Caco-2 (cell line): ENCODE measurements at regions not wholly inside any gene's neighbourhood (a gene's known extent, or its start where the extent isn't known, plus 50 kb on each side); places are given as distances from the start of the nearest gene placed in this dataset.

Experiments
- BruUV-seq: library from RNA; stranded (reverse); fragments of 400-500 nt; replicated peaks from 2 replicates; lab custom pipeline; 2021; lab: Mats Ljungman, UMichigan
- CTCF ChIA-PET: fragments of 300-600 bp; sonication (Branson Sonifier 250); formaldehyde crosslinking; loops from one replicate; lab custom pipeline; 2022; ENCODE audit warnings: antibody characterized with exemption; lab: Charles Lee
- POLR2A ChIA-PET: fragments of 300-600 bp; sonication (Branson Sonifier 250); formaldehyde crosslinking; loops from one replicate; lab custom pipeline; 2022; ENCODE audit warnings: antibody characterized with exemption; lab: Charles Lee
- DNase-seq, 2 experiments: peaks; one replicate each; pipeline versions ENCODE4 v3.0.0 to v3.0.0-alpha.2; 2020 to 2022
- H3K27me3 ChIP-seq: replicated peaks from 2 replicates; pipeline ENCODE4 v1.6.0; 2011; ENCODE audit warnings: low read length; ENCODE audit not compliant: control insufficient read depth, insufficient read depth
- H3K36me3 ChIP-seq: 2 replicates; pipeline ENCODE4 v1.5.1; 2011; ENCODE audit warnings: low read length; ENCODE audit not compliant: control insufficient read depth, insufficient read depth
- H3K4me1 ChIP-seq: fragments of 250-450 bp; sonication (Bioruptor Pico); 2 replicates; pipeline ENCODE4 v1.5.1; 2020; ENCODE audit warnings: mild to moderate bottlenecking
- H3K4me3 ChIP-seq: 2 replicates; pipeline ENCODE4 v1.5.1; 2011; ENCODE audit warnings: low read depth, mild to moderate bottlenecking, control low read depth, low read length
- H3K9me3 ChIP-seq: fragments of 250-450 bp; sonication (Bioruptor Pico); 2 replicates; pipeline ENCODE4 v1.5.1; 2020; ENCODE audit warnings: mild to moderate bottlenecking, moderate library complexity
- H3K27ac Mint-ChIP-seq: one replicate; pipeline ENCODE4 v1.8.0; 2022; ENCODE audit warnings: mixed read lengths; ENCODE audit not compliant: unreplicated experiment
- H3K27me3 Mint-ChIP-seq: one replicate; pipeline ENCODE4 v1.8.0; 2022; ENCODE audit warnings: mixed read lengths; ENCODE audit not compliant: insufficient read depth, unreplicated experiment
- H3K36me3 Mint-ChIP-seq: one replicate; pipeline ENCODE4 v1.8.0; 2022; ENCODE audit warnings: mild to moderate bottlenecking, mixed read lengths; ENCODE audit not compliant: insufficient read depth, unreplicated experiment
- H3K4me1 Mint-ChIP-seq: one replicate; pipeline ENCODE4 v1.8.0; 2022; ENCODE audit warnings: low read depth, mixed read lengths; ENCODE audit not compliant: unreplicated experiment
- H3K4me3 Mint-ChIP-seq: one replicate; pipeline ENCODE4 v1.8.0; 2022; ENCODE audit warnings: mild to moderate bottlenecking, moderate library complexity, mixed read lengths; ENCODE audit not compliant: unreplicated experiment
- H3K9me3 Mint-ChIP-seq: one replicate; pipeline ENCODE4 v1.8.0; 2022; ENCODE audit warnings: mixed read lengths; ENCODE audit not compliant: unreplicated experiment
- intact Hi-C: fragments of 100-400 bp; cut with micrococcal nuclease; formaldehyde crosslinking; loops from one replicate; pipeline ENCODE4 v1.10.0; 2022; ENCODE audit not compliant: unreplicated experiment
- TF ChIP-seq, protein P1 (sequence below), 2 experiments: fragments of 200-600 bp in 1 of 2; IDR thresholded peaks; 1 replicate in 1 of 2; 2 replicates in 1 of 2; pipeline versions ENCODE4 v1.5.1 to v1.8.0; 2011 to 2022; ENCODE audit warnings: antibody characterized with exemption in 1 of 2, control low read depth in 1 of 2, inconsistent platforms in 1 of 2, low read depth in 1 of 2, low read length in 1 of 2, mild to moderate bottlenecking in 1 of 2, moderate library complexity in 1 of 2; ENCODE audit not compliant: insufficient read depth in 1 of 2, severe bottlenecking in 1 of 2, unreplicated experiment in 1 of 2

DNA sequence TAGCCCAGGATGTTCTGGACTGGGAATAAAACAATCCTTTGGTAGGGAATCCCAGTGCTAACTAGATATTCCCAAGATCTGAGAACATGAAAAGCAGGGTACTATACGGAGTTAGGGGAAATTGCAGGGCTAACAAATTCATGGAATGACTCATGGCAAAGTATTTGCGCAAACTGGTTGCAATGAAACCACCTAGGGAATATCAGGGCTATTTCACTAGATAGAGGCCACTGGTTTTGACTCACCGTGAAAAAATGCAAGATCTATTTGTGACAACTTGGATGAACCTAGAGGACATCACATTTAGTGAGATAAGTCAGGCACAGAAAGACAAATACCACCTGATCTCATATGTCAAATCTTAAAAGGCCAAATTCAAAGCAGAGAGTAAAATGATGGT, 233.3 kb downstream of the MBD2 start:
- Mint-ChIP-seq H3K4me3 (no peak overlapping the region), H3K27me3 (no peaks in the 10 kb centered on the region), H3K4me1 (no peaks in the 10 kb centered on the region), H3K9me3 (no peaks in the 10 kb centered on the region), H3K36me3 (no peaks in the 10 kb centered on the region), H3K27ac (no peak overlapping the region)
- no TSS peak for BruUV-seq
- Histone ChIP-seq H3K9me3 (no peaks in the 10 kb centered on the region), H3K36me3 (no peaks in the 10 kb centered on the region), H3K27me3 (no peaks in the 10 kb centered on the region), H3K4me3 (no peak overlapping the region), H3K4me1 (no peaks in the 10 kb centered on the region)
- TF ChIP-seq, protein P1, sequence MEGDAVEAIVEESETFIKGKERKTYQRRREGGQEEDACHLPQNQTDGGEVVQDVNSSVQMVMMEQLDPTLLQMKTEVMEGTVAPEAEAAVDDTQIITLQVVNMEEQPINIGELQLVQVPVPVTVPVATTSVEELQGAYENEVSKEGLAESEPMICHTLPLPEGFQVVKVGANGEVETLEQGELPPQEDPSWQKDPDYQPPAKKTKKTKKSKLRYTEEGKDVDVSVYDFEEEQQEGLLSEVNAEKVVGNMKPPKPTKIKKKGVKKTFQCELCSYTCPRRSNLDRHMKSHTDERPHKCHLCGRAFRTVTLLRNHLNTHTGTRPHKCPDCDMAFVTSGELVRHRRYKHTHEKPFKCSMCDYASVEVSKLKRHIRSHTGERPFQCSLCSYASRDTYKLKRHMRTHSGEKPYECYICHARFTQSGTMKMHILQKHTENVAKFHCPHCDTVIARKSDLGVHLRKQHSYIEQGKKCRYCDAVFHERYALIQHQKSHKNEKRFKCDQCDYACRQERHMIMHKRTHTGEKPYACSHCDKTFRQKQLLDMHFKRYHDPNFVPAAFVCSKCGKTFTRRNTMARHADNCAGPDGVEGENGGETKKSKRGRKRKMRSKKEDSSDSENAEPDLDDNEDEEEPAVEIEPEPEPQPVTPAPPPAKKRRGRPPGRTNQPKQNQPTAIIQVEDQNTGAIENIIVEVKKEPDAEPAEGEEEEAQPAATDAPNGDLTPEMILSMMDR (IDR thresholded peaks at IDR 0.05; ENCODE audit: insufficient read depth in 1 of 2, low read depth in 1 of 2, low read length in 1 of 2, severe bottlenecking in 1 of 2, unreplicated experiment in 1 of 2), result no peak
- ChIA-PET POLR2A (no interaction called here), CTCF (no interaction called here)
- intact Hi-C loops, result no loop called here
- no peak for DNase-seq

DNA sequence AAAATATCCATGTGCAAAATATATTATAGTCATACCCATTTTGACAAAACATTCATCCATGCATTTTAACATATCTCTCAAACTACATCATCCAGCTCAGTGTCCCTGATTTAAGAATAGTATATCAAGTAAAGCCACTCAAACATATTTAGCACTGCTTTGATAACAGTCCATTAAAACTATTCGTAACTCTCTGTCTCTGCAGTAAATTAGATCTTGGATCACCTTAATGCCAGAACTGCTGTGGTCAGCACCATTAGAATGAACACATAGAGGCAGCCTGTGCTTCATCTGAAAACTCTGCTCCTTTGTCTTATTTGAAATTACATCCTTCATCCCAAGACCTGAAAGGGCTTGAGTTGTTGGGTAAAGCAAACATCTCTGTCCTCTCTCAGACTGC, 234.0 kb downstream of the MBD2 start:
- Mint-ChIP-seq H3K9me3 (no peaks in the 10 kb centered on the region), H3K4me3 (no peak overlapping the region), H3K27ac (no peak overlapping the region), H3K27me3 (no peaks in the 10 kb centered on the region), H3K4me1 (no peaks in the 10 kb centered on the region), H3K36me3 (no peaks in the 10 kb centered on the region)
- TF ChIP-seq, protein P1 (IDR thresholded peaks at IDR 0.05; ENCODE audit: insufficient read depth in 1 of 2, low read depth in 1 of 2, low read length in 1 of 2, severe bottlenecking in 1 of 2, unreplicated experiment in 1 of 2), result no peak
- Histone ChIP-seq H3K27me3 (no peaks in the 10 kb centered on the region), H3K36me3 (no peaks in the 10 kb centered on the region), H3K4me1 (no peaks in the 10 kb centered on the region), H3K9me3 (no peaks in the 10 kb centered on the region), H3K4me3 (no peak overlapping the region)
- BruUV-seq, result no TSS peak
- POLR2A ChIA-PET, result no interaction called here
- CTCF ChIA-PET, result no interaction called here
- no peak for DNase-seq
- intact Hi-C loops, result no loop called here

DNA sequence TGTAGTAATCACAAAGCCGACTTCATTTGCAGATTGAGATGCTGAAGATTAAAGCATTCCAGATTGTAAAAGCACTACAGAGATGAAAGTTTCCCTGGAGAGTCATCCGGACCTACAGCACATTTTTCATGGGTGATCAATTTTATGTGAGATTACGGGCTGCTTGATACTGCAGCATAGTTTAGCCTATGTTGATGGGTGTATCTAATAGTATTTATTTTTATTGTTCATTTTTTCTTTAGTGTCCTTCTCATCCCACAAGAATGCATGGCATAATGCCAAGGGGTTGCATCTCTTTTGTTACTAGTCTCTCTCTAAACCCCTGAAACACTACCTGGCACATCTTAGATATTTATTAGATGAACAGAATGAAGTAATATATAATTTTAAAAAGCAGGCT, 240.4 kb downstream of the MBD2 start:
- H3K27me3 ChIP-seq, result no peaks in the 10 kb centered on the region
- H3K27ac Mint-ChIP-seq, result no peak overlapping the region
- DNase-seq, result no peak
- intact Hi-C loops, result no loop called here
- H3K36me3 Mint-ChIP-seq, result no peaks in the 10 kb centered on the region
- no TSS peak for BruUV-seq
- H3K9me3 Mint-ChIP-seq, result peaks cover 9% of the 10 kb centered on the region
- H3K4me1 ChIP-seq, result no peaks in the 10 kb centered on the region
- ChIA-PET POLR2A (no interaction called here), CTCF (no interaction called here)
- no peaks in the 10 kb centered on the region for H3K27me3 Mint-ChIP-seq
- no peaks in the 10 kb centered on the region for H3K9me3 ChIP-seq
- H3K4me3 Mint-ChIP-seq, result no peak overlapping the region
- no peaks in the 10 kb centered on the region for H3K36me3 ChIP-seq
- H3K4me1 Mint-ChIP-seq, result no peaks in the 10 kb centered on the region
- no peak overlapping the region for H3K4me3 ChIP-seq
- TF ChIP-seq, protein P1 (IDR thresholded peaks at IDR 0.05; ENCODE audit: insufficient read depth in 1 of 2, low read depth in 1 of 2, low read length in 1 of 2, severe bottlenecking in 1 of 2, unreplicated experiment in 1 of 2), result no peak
